ENCODE measurements at regions not wholly inside any gene's neighbourhood (a gene's known extent, or its start where the extent isn't known, plus 50 kb on each side); places are given as distances from the start of the nearest gene placed in this dataset.
A peak's percentile ranks its signal among the peaks of the same experiment; 100 is the strongest.

DNA sequence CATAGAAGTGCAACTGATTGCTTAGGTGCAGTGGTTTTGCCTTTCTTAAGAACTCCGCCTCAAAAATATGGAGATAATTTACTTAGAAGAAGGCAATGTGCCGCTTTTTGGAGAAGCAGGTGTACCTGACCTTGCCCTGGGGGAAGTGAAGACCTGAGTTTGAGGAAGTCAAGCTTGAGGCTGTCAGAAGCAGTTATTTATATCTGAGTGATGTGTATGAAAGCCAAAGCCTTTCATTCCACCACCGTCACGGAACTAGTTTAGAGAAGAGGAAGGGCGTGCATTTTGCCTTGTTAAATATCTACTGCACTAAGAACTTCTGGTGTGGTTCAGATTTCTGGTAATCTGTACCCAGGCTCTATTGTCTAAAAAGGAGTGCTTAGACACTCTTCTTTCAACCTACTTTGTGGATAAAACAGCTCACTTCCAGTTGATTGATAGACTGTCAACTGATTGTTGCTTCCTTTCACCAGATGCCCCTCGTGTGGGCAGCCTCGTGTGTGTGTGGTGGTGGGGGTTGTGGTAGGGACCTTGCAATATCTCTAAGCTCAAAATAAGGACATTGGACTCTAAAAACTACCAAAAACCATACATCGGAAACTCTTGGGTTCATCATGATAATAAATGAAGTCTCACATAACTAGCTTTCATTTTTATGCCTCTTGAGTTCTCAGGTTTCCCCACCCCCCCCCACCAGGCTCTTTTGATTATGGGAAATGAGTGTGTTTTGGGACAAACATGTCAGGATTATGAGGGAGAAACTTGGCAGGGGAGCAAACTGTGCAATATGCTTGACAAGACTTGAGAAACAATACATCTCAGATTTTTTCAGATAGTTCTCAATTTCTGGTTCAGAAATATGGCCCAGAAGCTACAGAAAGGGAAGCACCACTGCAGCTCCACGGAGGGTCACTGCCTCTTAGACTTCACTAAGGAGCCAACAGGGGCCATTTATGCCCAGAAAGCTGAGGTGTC is 78.6 kb downstream of the ARF6 start:
- DNase-seq: peak; percentile 62

GRCh38 chr14:49972131-49972671 is 79.3 kb downstream of the ARF6 start:
- no peak for DNase-seq

DNA sequence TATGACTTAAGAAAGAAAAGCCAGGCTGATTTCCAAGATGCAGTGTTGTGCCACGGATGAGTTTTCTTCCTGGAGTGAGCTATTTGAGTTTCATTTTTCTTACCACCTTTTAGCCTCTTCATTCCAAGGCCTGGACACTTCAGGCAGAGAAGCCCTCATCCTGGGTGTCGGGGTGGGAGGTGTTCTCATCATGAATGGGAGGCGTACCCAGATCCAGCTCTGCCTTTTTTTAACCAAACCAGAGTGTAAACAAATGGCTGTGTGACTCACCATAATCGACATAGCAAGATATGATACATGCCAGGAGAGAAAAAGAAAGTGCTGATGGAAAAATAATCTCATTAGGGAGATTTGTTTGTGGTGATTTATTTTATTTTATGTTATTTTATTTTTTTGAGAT is 79.9 kb downstream of the ARF6 start:
- peak; percentile 48 for DNase-seq

DNA sequence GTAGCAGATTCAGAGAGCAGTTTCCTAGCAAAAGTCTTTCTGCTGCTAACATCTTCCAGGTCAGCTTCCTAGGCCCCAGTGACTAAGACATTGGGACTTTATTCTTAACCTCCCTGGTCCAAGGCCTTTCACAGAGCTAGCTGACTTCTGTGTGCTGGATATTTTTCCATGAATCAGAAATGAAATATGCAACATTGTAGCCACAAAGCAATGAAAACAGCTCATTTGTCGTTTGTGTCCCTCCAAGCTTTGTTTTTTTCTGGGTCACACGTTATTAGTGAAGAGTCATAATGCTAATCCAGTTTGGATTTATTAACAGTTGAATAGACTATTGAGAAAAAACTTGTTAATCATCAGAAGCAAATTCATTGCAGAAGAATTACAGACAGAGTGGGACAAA is 82.4 kb downstream of the ARF6 start:
- no peak for DNase-seq

GRCh38 chr14:49975799-49976198 is 82.9 kb downstream of the ARF6 start:
- DNase-seq: no peak

DNA sequence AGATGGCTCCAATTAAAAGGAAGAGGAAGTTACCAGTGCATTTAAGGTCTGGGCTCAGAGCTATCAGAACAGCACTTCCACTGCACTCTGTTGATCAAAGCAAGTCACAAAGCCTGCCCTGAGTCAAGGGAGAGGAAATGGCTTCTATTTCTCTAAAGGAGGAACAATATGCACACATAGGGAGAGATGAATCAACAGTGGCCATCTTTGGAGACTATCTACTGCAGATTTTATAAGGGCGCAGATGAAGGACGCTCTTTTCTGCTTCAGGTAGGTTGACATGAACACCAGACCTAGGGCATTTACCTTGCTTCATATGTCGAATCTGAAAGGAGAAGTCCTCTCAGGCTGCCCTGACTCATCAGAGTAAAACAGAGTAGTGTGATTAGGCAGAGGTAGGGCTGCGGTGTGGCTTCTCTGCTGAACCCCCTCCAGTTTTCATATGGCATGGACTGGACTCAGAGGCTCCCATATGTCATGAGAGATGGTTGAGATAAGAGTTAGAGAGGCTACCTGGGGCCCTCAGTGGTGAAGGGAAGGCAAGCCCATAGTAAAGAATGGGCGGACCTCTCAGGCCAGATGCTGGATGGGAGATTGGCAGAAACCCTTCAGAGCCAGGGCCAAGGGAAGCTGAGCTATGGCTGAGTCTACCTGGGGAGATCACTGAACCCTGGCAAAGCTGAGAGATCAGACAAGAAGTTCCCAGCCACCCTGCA is 84.4 kb downstream of the ARF6 start:
- DNase-seq: peak; percentile 67

- no peak for DNase-seq
Measured at GRCh38 chr14:49980027-49980426, 87.1 kb downstream of the ARF6 start.

DNA sequence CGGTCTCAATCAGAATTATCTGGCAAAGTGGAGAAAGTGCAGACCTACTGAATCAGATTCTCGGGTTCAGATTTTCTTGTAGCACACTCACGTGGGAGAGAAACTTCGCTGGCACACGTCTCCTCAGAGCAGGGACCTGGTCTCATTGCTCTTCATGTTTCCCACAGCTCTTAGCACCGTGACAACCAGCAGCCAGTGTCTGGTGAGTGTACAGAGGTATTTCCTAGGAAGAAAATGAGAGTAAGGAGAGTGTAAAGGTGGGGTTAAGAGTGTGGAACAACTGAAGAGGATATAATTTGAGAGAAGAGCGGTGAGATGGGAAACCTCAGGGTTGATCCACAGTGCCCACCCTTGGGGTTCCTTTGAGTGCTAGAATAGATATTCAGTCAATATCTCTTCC is 89.2 kb downstream of the ARF6 start:
- no peak for DNase-seq

DNA sequence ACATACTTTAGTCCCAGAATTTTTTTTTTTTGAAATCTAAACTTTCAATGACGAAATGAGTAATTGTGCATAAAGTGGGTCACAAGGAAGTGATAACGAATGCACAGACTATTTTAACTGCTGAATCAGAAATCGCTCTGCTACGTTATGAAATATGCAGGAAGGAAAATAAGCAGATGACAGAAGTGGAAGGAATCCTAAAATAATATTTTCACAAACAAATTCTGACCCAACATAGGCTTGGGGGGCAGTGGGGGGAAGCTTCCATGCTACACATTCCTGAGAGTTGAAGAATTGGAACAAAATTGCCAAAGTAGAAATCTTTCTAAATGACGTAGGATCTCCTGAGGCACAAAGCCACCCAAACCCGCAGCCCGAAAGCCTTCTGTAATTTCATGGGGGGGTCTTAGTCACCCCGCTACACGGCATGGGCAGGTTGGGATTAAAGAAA is 89.6 kb downstream of the ARF6 start:
- DNase-seq: peak; percentile 39

GRCh38 chr14:49984424-49984823 is 91.5 kb downstream of the ARF6 start:
- peak; percentile 40 for DNase-seq

DNA sequence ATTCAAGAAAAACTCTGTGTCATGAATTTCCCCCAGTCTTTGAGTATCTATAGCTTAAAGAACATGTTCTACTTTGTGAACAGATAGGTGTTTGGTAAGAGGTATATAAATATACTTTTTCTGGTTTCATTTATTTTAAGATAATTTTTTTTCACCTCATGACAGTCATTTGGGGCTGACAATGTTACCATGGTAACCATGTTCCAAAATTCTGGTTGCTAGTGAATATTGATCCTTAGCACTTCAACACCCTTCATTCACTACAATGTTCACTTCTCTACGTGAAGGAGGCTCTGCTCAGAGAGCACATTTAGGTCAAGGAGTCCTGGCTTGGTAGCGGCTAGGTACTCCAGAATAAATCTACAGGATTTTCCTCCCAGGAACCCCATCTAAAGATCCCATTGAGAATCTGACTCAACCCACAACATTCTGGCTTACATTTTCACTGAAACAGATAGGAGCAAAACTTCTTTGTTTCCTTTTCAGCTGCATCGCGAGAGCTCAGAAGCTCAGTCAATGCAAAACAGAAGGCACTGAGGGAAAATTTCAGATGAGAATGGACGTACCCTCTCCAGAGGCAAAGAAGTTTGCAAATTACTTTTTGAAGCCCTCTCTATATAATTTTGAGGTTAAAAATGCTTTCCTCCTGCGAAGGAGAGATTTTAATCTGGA is 93.6 kb downstream of the ARF6 start:
- no peak for DNase-seq

DNA sequence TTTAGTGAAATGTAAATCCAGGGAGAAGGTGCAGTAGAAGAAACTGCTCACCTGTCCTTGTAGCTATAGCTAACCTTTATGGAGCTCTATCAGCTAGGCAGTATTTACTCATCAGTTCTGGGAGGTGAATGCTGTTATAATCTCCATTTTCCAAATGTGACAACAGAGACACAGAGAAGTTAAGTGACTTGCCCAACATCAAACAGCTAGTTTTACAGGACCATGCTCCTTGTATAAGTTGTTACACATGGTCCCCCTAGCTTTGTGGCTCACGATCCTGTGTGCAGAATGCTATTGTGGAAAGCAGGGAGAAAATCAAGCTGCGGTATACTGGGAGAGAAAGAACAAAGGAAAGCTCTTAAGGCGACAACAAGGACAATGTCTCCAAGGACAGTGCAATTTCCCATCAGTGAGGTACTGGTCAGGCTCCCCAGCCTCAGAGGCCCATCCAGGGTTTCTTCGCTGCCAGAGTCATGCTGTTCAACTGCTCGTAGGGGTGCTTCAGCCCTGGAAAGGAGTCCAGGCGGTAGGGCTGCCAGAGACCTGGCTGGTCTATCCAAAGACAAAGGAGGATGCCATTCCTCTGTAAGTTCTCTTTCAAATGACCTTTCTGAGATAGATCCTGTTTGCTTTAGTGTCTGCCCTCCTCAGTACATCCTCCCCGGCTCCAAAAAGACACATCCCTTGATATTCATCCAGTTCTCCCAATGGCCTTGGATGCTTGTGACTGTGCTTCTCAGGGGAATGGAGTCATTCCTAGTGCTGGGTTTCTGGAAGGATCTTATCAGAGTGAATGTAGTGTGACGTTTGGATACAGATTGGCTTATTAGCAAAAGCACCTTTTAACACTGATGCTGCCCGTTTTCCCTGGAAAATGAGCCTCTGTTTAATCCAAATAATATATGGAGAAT is 95.5 kb downstream of the ARF6 start:
- no peak for DNase-seq

- DNase-seq: no peak
Measured at GRCh38 chr14:49989966-49990365, 97.1 kb downstream of the ARF6 start.

DNA sequence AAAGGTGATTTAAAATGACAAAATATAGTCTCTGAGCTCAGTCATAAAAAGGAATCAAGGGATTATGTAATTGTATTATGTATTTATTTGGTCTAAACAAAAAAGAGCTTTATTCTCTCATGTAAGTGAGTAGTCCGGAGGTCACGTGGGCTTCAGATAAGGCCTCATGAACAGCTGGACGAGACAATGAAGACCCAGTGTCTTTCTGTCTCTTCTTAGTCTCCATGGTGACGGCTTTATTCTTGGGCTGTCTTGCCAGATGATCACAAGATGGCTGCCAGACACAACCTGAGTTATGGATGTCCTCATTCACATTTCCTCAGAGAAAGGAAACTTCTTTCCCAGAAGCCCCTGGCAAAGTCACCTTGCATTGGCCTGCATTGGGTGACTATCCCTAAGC is 98.6 kb downstream of the ARF6 start:
- no peak for DNase-seq

DNA sequence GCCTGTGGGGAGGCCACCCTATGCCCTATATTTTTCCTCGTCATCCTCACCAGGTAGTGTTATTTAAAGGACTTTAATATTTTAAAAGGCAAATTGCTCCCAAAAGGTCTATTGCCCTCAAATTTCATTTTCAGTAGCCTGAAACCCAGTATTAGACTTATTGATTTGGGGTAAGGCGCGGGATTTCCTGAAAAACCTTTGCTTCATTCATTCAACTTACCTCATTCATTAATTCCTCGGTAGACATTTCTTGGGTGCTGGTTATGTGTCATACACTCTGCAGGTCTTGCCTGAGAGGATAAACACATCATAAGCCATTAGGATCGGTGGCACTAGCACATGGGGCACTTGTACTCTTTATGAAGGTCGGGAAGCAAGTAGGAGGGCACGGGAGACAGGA is 99.2 kb downstream of the ARF6 start:
- DNase-seq: no peak

GRCh38 chr14:49992448-49992847 is 99.6 kb downstream of the ARF6 start:
- DNase-seq: no peak

DNA sequence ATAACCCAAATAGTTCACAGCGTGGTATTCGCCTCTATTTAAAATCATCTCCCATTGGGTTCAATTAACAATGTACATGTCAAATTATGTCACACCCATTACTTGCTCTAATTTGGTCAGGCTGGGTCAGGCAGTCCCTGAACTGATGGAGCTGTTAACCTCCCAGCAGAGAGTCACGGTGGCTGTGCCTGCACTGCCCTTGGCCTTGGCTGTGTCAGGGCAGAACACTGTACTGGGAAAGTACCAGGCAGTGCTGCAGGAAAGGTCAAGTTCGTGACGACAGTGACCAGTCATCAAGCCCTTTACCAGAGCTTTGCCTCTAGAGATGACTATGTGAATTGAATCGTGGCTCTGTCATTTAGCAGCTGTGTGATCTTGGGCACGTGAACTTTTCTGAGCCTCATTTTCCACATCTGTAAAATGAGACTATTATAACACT is 100.0 kb downstream of the ARF6 start:
- peak; percentile 60 for DNase-seq

DNA sequence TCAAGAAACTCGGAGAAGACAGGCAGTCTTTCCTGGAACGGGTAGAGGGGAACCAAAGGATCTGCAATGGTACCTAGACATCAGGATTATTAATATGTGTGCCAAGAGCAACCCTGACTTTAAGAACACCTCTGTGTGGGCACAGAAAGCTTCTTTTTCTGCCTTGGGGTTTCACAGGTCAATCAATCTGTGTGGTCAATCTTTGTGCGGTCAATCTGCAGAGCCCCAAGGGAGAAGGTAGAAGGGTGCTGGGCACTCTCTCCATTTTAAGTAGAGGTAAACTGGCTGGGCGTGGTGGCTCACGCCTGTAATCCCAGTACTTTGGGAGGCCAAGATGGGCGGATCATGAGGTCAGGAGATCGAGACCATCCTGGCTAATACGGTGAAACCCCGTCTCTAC is 100.7 kb downstream of the ARF6 start:
- DNase-seq: no peak

DNA sequence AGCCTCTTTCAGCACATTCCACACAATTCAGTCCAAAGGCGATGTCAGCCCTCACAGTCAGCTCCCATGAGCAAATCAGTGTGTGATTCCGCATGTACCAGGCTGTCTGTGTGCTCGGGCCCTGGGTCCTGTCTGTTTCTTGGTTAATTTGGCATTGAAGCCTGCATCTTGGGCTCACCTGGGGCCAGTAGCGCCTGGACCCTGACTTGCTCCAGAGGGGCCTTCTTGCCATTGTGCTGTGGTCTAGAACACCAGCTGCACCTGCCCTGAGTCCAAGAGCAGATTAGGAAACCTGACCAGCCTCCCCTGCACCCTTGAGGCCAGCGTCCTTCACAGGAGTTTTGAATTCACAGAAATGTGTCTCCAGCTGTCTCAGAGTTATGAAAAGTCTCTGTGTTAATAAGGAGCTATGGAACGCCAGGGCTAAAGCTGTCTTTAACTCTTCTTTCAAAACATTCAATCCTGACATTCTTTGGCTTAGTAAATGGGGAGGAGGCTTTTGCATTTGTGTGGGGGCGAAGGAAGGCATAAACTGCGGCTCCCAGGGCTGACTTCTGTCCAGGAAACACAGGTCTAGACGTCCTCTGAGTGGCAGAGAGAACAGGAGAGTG is 102.2 kb downstream of the ARF6 start:
- no peak for DNase-seq

DNA sequence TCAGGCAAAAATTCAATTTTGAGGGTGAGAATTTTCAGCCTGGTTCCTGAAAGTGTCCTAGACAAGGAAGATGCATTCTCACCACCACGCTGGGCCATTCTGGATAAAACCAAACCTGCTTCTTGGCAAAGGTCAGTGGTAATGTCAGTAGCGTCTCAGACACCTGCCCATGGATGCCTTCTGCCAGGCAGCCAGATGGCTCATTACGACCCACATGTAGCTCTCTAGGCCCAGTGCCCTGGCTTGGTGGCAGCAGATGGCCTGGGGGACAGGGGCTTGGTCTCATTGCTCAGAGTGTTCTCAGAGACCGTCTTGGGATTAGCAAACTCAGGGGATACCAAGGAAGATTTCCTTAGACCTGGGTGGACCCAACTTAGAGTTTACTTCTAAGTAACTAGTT is 105.1 kb downstream of the ARF6 start:
- DNase-seq: no peak

GRCh38 chr14:49999146-49999761 is 106.4 kb downstream of the ARF6 start:
- DNase-seq: peak; percentile 87
